ENCODE measurements at regions not wholly inside any gene's neighbourhood (a gene's known extent, or its start where the extent isn't known, plus 50 kb on each side); places are given as distances from the start of the nearest gene placed in this dataset.

- H3K36me3 ChIP-seq = no peaks in the 10 kb centered on the region
- no peaks in the 10 kb centered on the region for H3K27me3 ChIP-seq
- no peak for TF ChIP-seq CTCF (IDR thresholded peaks at IDR 0.05; ENCODE audit: low read depth, low read length)
- H3K4me3 ChIP-seq (ENCODE audit: low read depth, low read length) = no peak overlapping the region
- no peak for DNase-seq
- no peaks in the 10 kb centered on the region for H3K9me3 ChIP-seq
- H3K4me1 ChIP-seq = no peaks in the 10 kb centered on the region
Observed at GRCh38 chr11:97502201-97502600, 1112.4 kb downstream of the JRKL start.

GRCh38 chr11:97506076-97506759 is 1116.4 kb downstream of the JRKL start:
- TF ChIP-seq CTCF (IDR thresholded peaks at IDR 0.05; ENCODE audit: low read depth, low read length) = no peak
- H3K27me3 ChIP-seq = no peaks in the 10 kb centered on the region
- H3K36me3 ChIP-seq = no peaks in the 10 kb centered on the region
- H3K4me3 ChIP-seq (ENCODE audit: low read depth, low read length) = no peak overlapping the region
- no peaks in the 10 kb centered on the region for H3K4me1 ChIP-seq
- DNase-seq = no peak
- no peaks in the 10 kb centered on the region for H3K9me3 ChIP-seq

- no peaks in the 10 kb centered on the region for H3K27me3 ChIP-seq
- TF ChIP-seq CTCF (IDR thresholded peaks at IDR 0.05; ENCODE audit: low read depth, low read length) = no peak
- no peak for DNase-seq
- no peaks in the 10 kb centered on the region; the same call in 1 of the 2 replicates for H3K9me3 ChIP-seq
- H3K4me3 ChIP-seq (ENCODE audit: low read depth, low read length) = no peak overlapping the region
- H3K36me3 ChIP-seq = no peaks in the 10 kb centered on the region
- H3K4me1 ChIP-seq = peaks cover 8% of the 10 kb centered on the region
Observed at GRCh38 chr11:97514446-97514845, 1124.6 kb downstream of the JRKL start.

GRCh38 chr11:97516688-97517087 is 1126.9 kb downstream of the JRKL start:
- Histone ChIP-seq H3K27me3 (no peaks in the 10 kb centered on the region), H3K36me3 (no peaks in the 10 kb centered on the region), H3K9me3 (no peaks in the 10 kb centered on the region; the same call in 1 of the 2 replicates), H3K4me3 (ENCODE audit: low read depth, low read length) (no peak overlapping the region), H3K4me1 (peaks cover 8% of the 10 kb centered on the region)
- no peak for DNase-seq
- TF ChIP-seq CTCF (IDR thresholded peaks at IDR 0.05; ENCODE audit: low read depth, low read length) = peak; percentile 39

GRCh38 chr11:97525273-97525672 is 1135.5 kb downstream of the JRKL start:
- no peak for TF ChIP-seq CTCF (IDR thresholded peaks at IDR 0.05; ENCODE audit: low read depth, low read length)
- Histone ChIP-seq H3K4me3 (ENCODE audit: low read depth, low read length) (no peak overlapping the region), H3K9me3 (no peaks in the 10 kb centered on the region), H3K36me3 (no peaks in the 10 kb centered on the region), H3K4me1 (peaks cover 5% of the 10 kb centered on the region), H3K27me3 (no peaks in the 10 kb centered on the region)
- DNase-seq = no peak

GRCh38 chr11:97537407-97538150 is 1147.8 kb downstream of the JRKL start:
- no peaks in the 10 kb centered on the region for H3K27me3 ChIP-seq

More at GRCh38 chr11:97537407-97538150, 1147.8 kb downstream of the JRKL start:
- DNase-seq = no peak
- H3K36me3 ChIP-seq = no peaks in the 10 kb centered on the region
- H3K4me1 ChIP-seq = no peaks in the 10 kb centered on the region
- no peak overlapping the region for H3K4me3 ChIP-seq (ENCODE audit: low read depth, low read length)
- H3K9me3 ChIP-seq = no peaks in the 10 kb centered on the region
- no peak for TF ChIP-seq CTCF (IDR thresholded peaks at IDR 0.05; ENCODE audit: low read depth, low read length)

Measured in BE2C (cell line).